ELF-1 (cell line): ENCODE measurements at regions not wholly inside any gene's neighbourhood (a gene's known extent, or its start where the extent isn't known, plus 50 kb on each side); places are given as distances from the start of the nearest gene placed in this dataset.
A peak's percentile ranks its signal among the peaks of the same experiment; 100 is the strongest.

Source experiments
- DNase-seq: peaks from one replicate; pipeline ENCODE4 v3.0.0-alpha.2; 2016; ENCODE audit warnings: low read depth, low spot score

DNA sequence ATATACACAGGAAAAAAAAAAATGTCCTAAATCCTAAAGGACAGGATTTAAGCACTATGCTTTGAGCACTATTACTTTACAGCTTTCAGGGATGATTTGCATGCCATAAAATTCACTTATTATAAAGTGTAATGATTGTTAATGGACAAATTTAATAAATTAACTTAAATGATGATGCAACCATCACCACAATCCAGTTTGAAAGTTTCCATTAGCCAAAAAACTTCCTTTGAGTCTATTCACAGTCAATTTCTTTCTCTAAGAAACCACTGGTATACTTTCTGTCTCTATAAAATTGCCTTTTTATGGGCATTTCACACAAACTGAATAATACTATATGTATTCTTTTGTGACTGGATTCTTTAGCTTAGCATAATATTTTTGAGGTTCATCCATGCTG is 111.1 kb upstream of the RIOK3 start:
- no peak for DNase-seq

DNA sequence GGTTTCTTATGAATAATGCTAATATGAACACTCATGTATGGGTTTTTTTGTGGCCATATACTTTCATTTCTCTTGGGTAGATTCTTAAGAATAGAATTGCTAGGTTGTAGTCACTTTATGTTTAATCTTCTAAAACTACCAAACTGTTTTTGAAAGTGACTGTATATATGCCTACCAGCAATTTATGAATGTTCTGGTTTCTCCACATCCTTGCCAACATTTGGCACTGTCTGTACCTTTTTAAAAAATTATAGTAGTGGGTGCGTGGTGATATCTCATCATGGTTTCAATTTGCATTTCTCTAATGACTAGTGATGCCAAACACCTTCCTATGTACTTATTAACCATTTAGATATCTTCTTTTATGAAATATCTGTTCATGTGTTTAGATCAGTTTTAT is 110.6 kb upstream of the RIOK3 start:
- no peak for DNase-seq

DNA sequence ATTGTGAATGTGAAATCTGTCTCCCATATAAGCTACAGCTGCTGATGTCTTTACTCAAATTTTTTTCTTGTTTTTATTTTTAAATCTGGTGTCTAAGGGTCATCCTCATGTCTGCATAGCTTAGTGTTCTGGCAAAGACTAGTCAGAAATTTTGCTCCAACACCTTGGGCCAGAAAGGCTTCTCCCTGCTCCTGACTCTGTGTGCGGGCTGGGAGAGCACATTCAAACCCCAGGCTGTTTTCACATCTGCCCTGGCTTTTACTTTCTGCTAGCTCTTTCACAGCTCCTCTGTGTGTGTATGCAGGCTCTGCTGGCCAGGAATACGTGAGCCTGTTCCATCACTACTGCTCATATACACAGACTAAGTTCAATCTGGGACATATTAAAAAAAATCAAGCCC is 102.9 kb upstream of the RIOK3 start:
- DNase-seq: no peak

DNA sequence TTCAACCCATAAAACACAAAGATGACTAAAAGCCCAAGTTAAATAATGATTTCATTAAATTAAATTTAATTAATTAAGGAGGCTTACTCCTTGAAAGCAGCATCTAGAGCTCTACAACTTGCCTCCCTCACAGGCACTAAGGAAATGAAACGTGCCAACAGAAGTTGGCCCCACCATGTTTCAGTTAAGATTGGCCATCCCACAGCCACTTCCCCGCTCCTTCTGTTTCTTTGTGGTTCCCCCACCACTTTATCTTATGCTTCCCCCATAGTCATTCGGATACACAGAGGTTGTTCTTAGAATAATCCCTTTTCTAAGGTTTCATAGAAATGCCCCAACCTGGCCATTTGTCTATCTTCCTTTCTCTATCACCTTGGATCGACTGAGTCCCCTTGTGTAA is 101.6 kb upstream of the RIOK3 start:
- DNase-seq: no peak

DNA sequence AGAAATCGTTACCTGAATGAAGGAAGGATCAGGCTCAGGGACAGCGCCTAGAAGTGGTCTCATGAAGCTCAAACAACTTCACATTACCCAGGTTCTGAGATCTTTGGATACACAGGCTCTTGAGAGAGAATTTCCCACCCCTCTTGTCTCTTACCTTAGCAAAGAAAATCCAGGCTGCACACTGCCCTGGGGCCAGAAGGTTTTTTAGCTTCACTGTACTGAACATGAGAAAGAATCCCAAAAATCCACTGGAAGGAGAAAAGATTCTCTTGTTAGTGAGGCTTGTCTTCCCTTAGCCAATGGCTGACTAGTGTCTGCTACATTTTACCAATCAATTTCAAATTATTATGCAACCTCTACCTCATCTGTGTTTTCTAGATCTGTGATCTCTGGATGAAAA is 101.0 kb upstream of the RIOK3 start:
- DNase-seq: peak; percentile 59

DNA sequence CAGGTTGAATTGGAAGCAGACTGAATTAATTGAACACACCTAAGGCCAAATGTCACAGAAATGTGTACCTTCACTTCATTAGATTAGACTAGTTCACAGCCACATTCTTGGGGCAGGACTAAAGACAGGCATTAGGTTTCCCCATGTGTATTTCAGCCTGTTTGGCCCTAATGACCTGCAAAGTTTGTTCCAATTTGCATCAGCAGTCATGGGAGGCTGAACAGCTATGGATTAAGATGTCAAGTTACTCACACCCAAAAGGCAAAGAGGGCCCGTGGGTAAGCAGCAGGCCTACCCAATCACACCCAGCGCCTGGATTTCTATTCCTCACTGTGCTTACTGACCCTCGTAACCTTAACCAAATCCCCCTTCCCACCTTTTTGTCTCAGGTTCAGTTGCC is 99.6 kb upstream of the RIOK3 start:
- no peak for DNase-seq

DNA sequence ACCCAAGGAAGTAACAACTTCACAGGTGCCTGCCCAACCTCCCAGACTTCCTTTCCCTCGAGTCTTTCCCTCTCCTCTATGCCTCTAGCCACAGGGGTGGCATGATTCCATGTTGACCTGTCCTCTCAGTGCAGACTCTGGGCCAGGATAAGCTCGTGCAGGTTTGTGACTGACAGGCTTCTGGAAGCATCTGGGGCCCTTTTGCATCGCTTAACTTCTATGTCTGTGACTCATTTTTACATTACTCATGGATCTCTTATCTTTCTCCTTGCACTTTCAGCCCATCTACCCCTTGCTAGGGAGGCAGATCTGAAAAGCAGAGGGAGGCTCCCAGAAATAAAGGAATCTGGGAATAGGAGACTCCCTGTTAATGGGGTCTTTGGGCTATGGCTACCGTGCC is 98.5 kb upstream of the RIOK3 start:
- no peak for DNase-seq

DNA sequence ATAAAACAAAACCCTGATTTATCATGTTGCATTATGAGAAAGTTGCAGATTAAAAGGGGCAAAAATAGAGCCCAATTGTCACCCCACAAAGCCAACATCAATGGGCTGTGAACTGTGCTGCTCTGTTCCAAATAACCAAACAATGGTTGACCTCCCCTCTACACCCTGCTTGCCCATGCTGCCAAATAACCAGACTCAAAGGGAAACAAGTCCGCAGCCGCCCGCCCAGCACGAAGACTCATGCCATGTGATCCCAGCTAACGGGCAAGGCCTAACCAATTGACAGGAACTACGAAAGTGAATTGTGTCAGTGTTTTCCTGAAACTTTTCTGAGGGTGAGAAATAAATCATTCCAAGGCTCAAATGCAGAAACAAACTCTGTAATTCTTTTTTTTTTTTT is 97.9 kb upstream of the RIOK3 start:
- no peak for DNase-seq

DNA sequence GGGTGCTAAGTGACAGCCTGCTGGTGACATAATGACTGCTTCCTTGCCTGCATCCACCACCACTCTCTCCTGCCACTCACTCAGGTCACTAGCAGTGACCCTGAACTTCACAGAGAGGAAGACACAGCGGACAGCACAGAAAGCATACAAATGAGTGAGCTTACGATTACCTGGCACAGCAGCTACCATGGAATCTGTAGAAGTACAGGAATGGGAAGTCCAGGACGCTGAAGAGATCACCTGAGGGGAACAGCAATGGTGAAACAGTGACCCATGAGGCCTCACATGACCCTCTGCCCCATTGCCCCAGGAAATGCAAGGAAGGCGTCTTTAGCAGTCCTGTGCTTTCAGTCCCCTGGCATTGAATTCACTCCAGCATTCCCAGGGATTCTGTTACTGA is 96.7 kb upstream of the RIOK3 start:
- no peak for DNase-seq

DNA sequence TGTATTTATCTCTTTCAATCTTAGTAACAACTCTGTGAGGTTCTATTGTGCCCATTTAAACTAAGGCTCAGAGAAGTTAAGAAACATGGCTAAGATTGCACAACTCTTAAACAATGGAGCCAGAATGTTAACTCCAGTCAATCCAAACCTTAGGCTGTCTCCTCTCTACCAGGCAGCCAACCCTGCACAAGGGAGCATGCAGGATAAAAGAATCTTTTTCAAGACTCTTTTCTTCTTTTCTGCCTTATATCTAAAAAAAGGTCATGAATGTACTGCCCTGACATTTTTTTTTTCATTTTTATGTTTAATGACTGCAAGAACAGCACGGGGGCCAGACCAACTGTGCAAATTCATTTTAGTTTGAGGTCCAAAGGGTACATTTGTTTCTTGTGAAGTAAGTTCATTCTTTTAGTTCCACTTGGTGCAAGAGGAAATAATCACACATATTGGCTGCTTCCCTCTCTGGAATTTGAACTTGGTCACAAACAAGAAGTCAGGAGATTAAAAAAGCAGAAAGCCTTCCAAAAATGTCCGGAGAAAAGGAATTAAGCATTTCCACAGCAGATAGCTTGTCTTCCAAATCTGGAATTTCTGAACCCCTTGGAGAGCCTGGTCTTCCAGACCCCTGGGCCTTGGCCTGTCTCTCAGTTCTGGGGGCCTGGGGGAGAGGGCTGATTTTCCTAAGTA is 96.0 kb upstream of the RIOK3 start:
- DNase-seq: no peak

DNA sequence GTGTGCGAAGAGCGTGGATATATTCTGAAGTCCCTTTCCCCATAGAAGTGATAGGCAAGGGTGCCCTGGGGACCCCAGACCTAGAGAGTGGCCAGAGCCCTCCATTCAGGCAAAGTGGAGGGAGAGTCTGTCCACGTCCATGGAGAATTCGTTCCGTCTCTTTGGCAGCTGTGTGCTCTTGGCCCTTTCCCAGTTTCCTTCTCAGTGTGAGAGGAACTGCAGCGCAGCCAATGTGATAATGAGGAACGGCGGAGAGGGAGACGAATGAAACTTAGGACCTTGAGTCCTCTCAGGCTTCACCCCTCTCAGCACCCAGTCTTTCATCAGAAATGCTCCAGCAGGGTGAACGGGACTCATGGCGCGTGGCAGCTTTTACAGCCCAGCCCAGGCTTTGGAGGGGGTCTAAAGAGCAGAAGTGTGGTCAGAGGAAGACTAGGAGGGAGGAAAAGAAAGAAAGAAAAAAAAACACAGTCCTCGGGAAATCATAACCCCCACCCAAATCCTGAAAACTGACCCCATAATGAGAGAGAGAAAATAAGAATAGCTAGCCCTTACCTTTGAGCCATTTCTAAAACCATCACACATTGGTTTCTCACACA is 95.0 kb upstream of the RIOK3 start:
- no peak for DNase-seq

DNA sequence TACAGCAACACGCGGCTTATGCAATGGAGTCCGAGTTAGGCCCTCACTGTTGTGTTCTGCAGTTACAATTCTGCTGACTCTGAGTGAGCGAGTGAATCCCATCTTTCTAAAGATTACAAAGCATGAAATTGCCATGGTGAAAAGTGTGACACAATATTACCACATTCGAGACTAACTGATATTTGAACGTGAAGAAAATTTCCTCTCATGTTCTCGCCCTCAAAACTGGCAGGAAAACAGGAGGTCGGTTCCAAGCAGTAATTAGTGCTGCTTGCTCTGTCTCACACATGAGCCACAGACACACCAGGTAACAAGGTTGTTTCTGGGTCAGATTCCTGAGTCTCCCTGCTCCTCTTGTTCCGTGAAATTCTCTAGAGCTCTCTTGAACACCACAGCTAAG is 93.7 kb upstream of the RIOK3 start:
- no peak for DNase-seq

DNA sequence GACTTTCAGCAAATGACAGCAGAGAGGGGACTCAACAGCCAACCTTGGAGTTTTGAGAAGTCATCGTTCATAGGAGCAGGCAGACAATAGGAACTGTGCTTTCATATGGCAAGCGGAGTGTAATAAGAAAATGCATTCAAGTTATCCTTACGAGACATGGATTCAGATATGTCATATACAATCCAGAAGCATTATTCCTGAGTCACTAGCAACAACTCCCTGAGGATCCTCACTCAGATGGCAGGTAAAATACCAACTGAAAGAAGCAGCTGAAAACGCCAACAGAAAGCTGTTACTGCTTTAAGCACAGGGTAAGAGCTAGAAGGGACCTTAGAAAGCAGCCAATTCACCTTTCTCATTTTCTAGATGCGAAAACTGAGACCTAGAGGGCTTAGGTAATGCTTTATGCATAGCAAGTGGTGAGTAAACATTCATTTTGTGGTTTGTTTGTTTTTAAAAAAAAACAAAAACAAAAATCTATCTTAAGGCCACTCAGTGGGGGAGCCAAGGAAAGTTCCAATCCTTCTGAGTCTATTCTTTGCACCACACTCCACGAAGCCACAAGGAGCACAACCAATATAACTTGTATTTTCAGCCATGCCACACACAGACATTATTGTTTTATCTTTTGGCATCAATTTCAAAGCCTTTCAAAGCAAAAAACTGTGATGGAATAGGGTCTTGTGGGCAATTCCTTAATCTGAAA is 89.1 kb upstream of the RIOK3 start:
- no peak for DNase-seq

DNA sequence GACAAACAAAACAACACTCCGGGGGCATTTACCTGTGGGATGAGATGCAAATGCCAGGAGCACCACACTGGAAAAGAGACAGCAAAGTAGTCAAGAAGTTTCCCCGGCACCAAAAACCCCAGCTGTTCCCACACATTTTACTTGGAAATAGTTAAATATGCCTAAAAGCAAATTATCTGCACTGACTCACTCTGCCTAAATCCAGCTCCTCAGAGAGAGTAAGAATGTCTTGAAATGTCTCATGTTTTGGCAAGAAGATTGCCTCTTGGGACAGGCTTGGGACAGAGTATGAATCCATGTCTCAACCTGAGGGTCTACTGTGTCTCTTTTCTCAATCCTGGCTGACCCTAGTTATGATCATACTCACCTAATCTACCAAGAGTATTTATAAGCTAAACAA is 87.5 kb upstream of the RIOK3 start:
- no peak for DNase-seq

DNA sequence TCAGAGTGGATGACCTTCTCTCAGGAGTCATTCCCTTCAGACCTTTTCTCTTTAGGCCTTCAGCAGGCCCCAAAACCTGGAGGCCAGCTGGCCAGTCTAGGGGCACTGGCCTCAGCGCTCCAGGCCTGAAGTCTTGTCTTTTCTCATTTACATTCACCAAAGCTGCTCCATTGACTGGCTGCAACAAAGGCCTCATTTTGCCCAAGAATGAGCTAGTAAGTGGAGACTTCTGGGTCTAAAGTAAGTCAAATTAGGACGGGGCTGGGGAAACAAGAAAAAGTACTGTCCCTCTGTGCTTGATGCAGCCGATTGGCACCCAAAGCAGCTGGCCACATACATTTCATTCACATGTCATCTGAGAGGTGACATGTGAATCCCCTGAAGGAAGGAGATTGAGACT is 83.8 kb upstream of the RIOK3 start:
- DNase-seq: no peak

DNA sequence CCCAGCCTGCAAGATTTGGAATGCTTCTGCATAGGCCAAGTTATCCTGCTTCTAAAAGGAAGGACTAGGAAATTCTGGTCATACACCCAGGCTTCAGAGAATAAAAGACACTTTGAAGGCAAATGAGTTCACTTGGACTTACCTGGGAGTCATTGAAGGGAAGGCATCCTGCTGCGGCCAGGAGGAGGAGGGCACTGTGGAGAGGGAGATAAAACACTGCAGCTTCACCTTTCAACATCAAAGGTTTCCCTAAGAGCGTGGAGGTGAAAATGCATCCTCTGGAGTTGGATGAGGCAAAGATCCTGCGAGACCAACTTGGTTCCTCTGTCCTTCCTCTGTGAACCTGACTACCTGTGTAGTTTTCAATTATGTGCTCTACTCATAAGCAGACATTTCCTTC is 79.5 kb upstream of the RIOK3 start:
- DNase-seq: no peak

DNA sequence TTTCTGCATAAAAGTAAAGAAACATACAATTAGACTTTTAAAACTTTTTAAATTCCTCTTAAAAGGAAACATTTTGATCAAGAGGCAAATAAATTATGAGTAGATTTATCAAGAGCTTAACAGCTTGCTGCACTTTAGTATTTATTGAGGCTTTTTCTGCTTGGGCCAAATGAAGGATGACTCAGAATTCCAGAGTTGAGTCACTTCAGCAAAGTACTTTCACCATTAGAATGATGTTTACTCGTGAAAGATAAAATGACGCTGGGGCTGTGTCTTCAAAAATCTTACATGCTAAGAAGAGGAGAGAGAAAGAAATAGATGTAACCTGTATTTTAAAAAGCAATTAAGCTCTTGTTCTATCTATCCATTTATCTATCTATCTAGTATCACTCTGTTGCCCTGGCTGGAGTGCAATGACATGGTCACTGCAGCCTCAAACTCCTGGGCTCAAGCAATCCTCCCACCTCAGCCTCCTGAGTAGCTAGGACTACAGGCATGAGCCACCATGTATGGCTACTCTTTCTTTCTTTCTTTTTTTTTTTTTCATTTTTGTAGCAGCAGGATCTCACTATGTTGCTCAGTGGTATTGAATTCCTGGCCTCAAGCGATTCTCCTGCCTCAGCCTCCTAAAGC is 75.3 kb upstream of the RIOK3 start:
- no peak for DNase-seq

DNA sequence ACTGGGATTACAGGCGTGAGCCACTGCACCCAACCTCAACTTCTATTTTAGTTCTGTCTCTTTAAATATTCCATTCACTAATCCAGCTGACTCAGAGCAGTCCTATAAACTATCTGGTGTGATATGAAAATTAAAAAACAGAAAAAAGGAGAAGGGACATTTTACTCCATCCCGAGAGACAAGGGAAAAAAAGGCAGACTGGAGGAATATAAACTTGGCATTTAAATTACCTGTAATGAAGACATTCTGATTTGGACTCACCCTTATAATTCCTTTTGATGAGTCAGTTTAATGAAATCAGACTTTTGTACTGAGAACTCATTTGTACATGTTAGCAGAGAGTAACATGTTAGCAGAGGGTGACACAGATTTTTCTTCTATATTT is 74.8 kb upstream of the RIOK3 start:
- no peak for DNase-seq

DNA sequence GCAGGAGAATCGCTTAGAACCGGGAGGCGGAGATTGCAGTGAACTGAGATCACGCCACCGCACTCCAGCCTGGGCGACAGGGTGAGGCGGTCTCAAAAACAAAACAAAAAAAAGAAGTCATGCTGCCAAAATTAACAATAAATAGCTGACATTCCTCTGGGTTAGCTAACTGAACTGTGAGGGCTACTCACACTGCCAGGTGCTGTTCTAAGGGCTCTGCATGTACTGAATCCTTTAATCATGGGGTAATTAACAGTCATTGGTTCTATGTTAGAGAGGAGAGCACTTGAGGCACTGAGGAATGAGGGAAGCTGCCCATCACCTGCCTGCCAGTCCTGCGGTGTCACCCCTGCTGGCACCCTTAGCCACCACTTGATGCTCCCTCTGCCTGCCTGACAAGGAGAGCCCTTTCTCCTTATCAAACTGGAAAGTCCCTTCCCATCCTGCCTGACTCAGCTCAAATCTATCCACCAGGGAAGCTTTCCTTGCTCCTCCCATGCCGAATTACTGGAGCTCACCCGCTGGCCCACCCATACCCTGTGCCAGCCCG is 73.0 kb upstream of the RIOK3 start:
- peak; percentile 30 for DNase-seq

DNA sequence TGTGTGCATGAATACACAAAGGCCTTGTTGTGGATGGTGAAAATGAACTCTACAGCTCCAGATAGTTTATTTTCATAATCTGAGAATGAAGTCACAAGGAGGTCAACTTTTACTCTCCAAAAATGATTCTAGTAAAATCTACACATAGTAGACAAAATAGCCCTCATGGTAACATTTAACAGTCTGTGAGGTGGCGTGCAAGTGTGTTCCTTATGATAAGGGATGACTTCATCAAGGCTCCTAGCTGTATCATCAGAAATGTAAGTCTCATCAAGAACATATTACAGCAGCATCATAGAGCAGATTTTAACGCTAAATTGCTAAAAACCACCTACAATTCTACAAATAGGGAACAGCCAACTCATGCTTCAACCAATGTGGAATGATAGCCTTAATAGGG is 72.3 kb upstream of the RIOK3 start:
- DNase-seq: no peak

DNA sequence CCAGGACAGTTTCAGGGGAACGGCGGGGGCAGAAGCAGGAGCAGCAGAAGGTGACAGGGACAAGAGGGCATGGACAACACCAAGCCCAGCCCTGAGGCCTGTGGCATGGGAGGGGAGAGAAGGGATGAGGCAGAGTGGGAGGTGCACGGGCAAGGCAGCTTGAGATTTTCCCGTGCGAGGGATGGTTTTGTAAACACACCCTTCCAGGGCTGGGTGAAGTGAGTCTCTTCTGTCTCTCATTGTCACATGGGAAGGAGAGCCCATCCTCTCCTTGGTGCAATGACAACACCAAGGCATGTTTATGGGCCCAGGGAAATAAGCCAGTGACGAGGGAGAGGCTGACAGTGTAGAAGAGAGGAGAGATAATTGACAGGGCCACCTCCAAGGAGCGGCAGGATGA is 69.6 kb upstream of the RIOK3 start:
- DNase-seq: no peak
